ENCODE measurements at regions not wholly inside any gene's neighbourhood (a gene's known extent, or its start where the extent isn't known, plus 50 kb on each side); places are given as distances from the start of the nearest gene placed in this dataset.

DNA sequence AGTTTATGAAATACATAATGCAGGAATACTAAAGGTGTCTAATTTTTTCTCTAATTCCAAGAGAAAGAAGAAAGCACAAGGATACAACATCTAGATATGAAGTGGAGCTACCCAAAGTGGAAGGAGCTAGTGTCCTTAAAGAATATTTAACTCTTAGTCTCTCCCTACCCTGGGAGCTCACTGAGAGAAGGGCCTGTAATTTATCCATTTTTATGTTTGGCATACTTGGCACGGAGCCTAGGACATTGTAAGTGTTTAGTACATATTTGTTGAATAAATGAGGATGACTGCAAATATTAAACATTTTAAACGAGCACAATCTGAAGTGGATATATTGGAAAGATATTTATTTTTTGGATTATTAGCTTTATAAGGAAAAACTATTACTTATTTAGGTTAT lies 674.8 kb downstream of the IQCM start:
- H3K4me1 ChIP-seq (ENCODE audit: insufficient read depth, low read length) = no peaks in the 10 kb centered on the region
- FAIRE-seq = no peak
- no peak for DNase-seq (ENCODE audit: low spot score)
- H3K9ac ChIP-seq (ENCODE audit: insufficient read depth, low read depth, low read length) = no peak overlapping the region
- in situ Hi-C loops (cut with HindIII; ENCODE audit: extremely low pct_ligation_motif_present, low pct_unique_long_range_greater_than_20kb) = no loop called here
- intact Hi-C loops (cut with micrococcal nuclease; ENCODE audit: unreplicated experiment) = no loop called here
- no peak overlapping the region for H2AFZ ChIP-seq (ENCODE audit: low read length)
- H3K27me3 ChIP-seq (ENCODE audit: control insufficient read depth in 1 of 2, insufficient read depth in 2 of 2, low read length in 2 of 2) = no peaks in the 10 kb centered on the region; a peak in 1 of 5 replicates
- ChIA-PET POLR2A (no interaction called here), CTCF (ENCODE audit: low intra/inter-chr PET ratio, low total read pairs) (no interaction called here)
- ATAC-seq = no peak
- H3K36me3 ChIP-seq (replicated peaks in 1 of 2; ENCODE audit: control insufficient read depth in 1 of 2, insufficient read depth in 2 of 2, low read length in 2 of 2) = no peaks in the 10 kb centered on the region
- WGBS (ENCODE audit: low lambda C conversion rate) = 0% methylated on average over 2 of the region's 2 CpGs
- H4K20me1 ChIP-seq (ENCODE audit: insufficient read depth, low read length) = no peaks in the 10 kb centered on the region
- no peaks in the 10 kb centered on the region for H3K79me2 ChIP-seq (ENCODE audit: insufficient read depth, low read length)
- no peak overlapping the region for H3K4me3 ChIP-seq (replicated peaks in 1 of 3; ENCODE audit: insufficient read depth in 1 of 3, low read depth in 2 of 3, low read length in 3 of 3)
- BruUV-seq (replicated peaks) = no TSS peak
- no peak overlapping the region for H3K27ac ChIP-seq (ENCODE audit: extremely low read length, insufficient read depth, low read length)
- no peak overlapping the region for H3K4me2 ChIP-seq (ENCODE audit: low read depth, low read length)
- TF ChIP-seq CBX2 (IDR thresholded peaks at IDR 0.05; ENCODE audit: low read depth, low read length) (no peak), CBX2 (CRISPR knock-in tag; IDR thresholded peaks at IDR 0.05; ENCODE audit: low read depth) (no peak), FOXP1 (IDR thresholded peaks at IDR 0.05) (no peak), FOXP1 (CRISPR knock-in tag; IDR thresholded peaks at IDR 0.05) (no peak), ZSCAN31 (CRISPR knock-in tag; IDR thresholded peaks at IDR 0.05; ENCODE audit: low read depth) (no peak), MAF1 (CRISPR knock-in tag; IDR thresholded peaks at IDR 0.05; ENCODE audit: borderline replicate concordance) (no peak), KLF11 (CRISPR knock-in tag; IDR thresholded peaks at IDR 0.05) (no peak), ZNF251 (CRISPR knock-in tag; IDR thresholded peaks at IDR 0.05) (no peak), ZNF558 (CRISPR knock-in tag; IDR thresholded peaks at IDR 0.05; ENCODE audit: borderline replicate concordance) (no peak), CCDC6 (CRISPR knock-in tag; IDR thresholded peaks at IDR 0.05) (no peak), ZNF552 (CRISPR knock-in tag; IDR thresholded peaks at IDR 0.05; ENCODE audit: borderline replicate concordance) (no peak), FOXC1 (CRISPR knock-in tag; IDR thresholded peaks at IDR 0.05; ENCODE audit: borderline replicate concordance) (no peak)
- TF ChIP-seq, protein P1, sequence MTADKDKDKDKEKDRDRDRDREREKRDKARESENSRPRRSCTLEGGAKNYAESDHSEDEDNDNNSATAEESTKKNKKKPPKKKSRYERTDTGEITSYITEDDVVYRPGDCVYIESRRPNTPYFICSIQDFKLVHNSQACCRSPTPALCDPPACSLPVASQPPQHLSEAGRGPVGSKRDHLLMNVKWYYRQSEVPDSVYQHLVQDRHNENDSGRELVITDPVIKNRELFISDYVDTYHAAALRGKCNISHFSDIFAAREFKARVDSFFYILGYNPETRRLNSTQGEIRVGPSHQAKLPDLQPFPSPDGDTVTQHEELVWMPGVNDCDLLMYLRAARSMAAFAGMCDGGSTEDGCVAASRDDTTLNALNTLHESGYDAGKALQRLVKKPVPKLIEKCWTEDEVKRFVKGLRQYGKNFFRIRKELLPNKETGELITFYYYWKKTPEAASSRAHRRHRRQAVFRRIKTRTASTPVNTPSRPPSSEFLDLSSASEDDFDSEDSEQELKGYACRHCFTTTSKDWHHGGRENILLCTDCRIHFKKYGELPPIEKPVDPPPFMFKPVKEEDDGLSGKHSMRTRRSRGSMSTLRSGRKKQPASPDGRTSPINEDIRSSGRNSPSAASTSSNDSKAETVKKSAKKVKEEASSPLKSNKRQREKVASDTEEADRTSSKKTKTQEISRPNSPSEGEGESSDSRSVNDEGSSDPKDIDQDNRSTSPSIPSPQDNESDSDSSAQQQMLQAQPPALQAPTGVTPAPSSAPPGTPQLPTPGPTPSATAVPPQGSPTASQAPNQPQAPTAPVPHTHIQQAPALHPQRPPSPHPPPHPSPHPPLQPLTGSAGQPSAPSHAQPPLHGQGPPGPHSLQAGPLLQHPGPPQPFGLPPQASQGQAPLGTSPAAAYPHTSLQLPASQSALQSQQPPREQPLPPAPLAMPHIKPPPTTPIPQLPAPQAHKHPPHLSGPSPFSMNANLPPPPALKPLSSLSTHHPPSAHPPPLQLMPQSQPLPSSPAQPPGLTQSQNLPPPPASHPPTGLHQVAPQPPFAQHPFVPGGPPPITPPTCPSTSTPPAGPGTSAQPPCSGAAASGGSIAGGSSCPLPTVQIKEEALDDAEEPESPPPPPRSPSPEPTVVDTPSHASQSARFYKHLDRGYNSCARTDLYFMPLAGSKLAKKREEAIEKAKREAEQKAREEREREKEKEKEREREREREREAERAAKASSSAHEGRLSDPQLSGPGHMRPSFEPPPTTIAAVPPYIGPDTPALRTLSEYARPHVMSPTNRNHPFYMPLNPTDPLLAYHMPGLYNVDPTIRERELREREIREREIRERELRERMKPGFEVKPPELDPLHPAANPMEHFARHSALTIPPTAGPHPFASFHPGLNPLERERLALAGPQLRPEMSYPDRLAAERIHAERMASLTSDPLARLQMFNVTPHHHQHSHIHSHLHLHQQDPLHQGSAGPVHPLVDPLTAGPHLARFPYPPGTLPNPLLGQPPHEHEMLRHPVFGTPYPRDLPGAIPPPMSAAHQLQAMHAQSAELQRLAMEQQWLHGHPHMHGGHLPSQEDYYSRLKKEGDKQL (CRISPR knock-in tag; IDR thresholded peaks at IDR 0.05; ENCODE audit: low read depth) = no peak
- peaks cover 43% of the 10 kb centered on the region for H3K9me3 ChIP-seq (ENCODE audit: low read length)

Data from HepG2 (cell line).